ENCODE measurements at regions not wholly inside any gene's neighbourhood (a gene's known extent, or its start where the extent isn't known, plus 50 kb on each side); places are given as distances from the start of the nearest gene placed in this dataset.
"Not testable (repeated sequence)": the region's sequence is repeated elsewhere in the genome, so short reads cannot be mapped to it uniquely, and the experiment has no call there.

DNA sequence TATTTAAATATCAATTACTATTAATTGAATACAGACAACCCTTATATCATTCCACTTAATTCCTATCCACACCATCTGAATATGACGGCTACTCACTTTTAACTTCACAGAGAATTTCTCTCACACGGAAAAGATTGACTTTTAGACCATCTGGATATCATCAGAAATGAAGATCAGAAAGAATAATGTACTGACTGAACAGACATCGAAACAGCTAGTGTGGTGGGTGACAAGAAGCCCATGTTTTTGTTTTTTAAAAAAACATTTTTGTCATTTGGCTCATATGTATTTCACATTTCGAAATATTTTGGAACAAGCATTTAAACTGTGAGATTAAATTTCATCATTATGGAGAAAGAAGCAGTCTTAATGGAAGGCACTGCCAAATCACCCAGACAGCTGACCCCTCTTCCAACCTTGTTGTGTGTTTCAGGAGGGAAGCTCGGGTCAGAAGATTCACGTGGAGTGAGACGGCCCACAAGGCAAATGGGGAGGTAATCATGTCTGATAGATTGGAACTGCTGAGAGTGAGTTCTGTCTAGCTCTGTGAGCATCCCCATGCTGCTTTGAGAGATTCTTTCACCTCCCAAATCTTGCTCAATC lies 204.2 kb upstream of the RASGEF1B start:
- DNase-seq (ENCODE audit: low read depth, low spot score) = no peak

DNA sequence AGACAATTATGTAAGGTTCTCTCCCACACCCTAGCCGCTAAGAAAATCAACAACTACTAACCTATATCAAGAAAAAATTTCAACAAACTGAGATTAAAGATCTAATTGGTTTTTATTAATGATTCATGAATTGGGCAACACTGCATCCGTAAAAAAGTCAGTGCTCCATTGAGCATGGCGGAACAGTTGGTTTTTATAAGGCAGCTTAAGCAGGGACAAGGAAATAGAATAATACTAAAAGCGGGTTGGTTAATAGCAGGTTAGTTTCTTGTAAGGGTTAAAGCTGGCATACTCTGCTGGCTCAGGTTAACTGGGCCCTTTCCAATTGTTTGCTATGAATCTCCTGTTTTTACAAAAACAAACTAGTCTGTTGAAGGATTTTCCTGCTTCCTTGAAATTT lies 202.3 kb upstream of the RASGEF1B start:
- no peak for DNase-seq (ENCODE audit: low read depth, low spot score)

- DNase-seq (ENCODE audit: low read depth, low spot score) = not testable (repeated sequence)
These were observed 196.6 kb upstream of the RASGEF1B start for GRCh38 chr4:81668328-81668727.

DNA sequence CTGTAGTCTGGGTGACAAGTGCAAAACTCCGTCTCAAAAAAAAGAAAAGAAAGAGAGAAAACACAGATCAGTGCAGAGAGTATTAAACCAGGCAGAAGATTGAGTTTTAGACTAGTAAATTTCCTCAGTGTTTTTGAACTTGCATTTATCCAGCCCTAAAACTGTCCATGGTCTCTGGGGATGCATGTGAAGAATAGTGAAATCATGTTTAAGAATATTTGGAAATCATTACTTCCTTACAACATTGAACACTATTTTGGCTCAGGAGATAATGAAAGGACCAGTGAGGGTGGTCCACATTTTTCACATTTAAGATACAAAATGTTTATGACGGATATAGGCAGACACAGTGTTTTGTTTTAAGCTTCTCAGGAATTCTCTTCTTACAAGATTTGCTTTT lies 195.8 kb upstream of the RASGEF1B start:
- no peak for DNase-seq (ENCODE audit: low read depth, low spot score)

- DNase-seq (ENCODE audit: low read depth, low spot score) = no peak
These were observed 194.8 kb upstream of the RASGEF1B start for GRCh38 chr4:81666491-81666890.

DNA sequence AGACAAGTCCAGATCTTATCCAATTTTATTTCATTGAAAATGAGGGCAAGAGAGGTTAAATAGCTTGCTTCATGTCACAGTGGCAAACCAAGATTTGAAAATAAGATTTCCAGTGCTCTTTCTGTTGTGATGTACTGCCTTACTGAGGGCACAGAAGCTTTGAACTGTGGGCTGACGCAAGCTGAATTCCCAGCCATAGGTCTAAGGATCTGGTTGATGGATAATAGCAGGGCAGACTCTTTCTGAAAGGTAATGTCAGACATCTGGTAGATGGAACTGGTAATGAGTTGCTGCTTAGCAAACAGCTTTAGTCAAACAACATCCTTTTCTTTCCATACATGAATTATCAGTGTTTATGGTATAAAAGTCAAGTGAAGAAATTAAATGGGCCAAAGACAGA lies 193.9 kb upstream of the RASGEF1B start:
- DNase-seq (ENCODE audit: low read depth, low spot score) = no peak

GRCh38 chr4:81665045-81665444 lies 193.3 kb upstream of the RASGEF1B start:
- DNase-seq (ENCODE audit: low read depth, low spot score) = no peak

DNA sequence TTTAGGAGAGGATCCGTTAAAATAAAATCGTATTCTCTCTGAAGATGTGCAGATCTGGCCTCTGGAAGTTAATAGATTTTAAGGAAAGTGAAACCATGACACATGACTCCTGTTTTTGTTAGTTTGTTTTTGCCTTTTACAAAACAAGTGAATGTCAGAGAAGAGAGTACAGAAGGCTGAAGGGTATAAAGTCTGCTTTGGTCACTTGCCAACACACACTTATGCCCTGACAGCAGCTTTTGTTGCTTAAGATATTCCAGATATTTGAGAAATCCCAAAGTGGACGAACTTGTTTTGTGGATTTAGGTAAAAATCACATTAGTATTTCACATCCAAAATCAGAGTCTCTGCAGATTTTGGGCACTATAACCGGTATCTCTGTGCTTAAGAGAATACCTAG lies 192.4 kb upstream of the RASGEF1B start:
- no peak for DNase-seq (ENCODE audit: low read depth, low spot score)

DNA sequence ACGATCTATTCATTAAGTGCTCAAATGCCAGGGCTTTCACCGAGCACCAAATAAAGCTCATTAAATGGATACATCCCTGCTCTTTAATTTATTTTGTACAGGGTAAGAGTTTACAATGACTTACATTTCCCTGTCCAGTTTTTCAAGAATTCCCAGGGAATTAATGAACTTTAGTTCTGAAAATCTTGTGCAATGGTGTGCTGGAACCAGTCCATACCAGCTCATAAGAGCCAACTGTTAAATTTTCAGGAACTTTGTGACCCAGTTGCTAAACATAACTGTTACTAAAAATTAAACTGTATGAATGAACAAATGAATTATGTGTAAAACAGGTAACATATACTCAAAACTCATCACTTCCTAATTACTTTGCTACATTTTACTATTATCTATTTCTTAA lies 191.7 kb upstream of the RASGEF1B start:
- no peak for DNase-seq (ENCODE audit: low read depth, low spot score)

- DNase-seq (ENCODE audit: low read depth, low spot score) = no peak
These were observed 187.3 kb upstream of the RASGEF1B start for GRCh38 chr4:81659051-81659450.

GRCh38 chr4:81652069-81652478 lies 180.4 kb upstream of the RASGEF1B start:
- DNase-seq (ENCODE audit: low read depth, low spot score) = no peak

DNA sequence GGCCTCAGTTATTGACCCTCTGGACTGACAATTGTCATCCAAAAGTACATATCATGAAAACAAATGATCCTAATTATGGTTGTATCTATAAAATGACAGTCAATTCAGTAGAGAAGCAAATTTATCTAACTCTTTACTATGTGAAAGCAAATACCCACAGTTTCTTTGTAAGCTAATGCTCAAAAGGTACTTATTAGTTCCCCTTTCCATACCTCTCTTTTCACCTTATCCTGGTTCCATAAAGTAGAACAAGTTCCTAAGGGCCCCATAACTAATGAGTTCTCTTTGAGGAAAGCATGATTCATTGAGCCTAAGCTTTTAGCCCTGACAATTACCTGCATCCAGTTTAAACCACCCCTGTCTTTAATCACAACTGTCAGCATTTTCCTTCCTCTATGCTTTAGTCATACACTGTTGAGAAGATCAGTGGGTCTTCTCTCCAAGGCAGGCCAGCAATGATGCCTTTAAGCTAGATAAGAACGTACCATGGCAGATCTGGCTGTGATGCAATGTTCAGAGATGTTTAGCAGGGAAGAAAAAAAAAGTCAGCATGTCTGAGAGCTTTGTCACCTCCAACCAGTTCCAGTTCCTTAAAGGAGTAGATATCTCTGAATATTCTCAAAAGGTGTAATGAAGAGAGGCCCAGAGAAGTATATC lies 179.7 kb upstream of the RASGEF1B start:
- DNase-seq (ENCODE audit: low read depth, low spot score) = no peak

DNA sequence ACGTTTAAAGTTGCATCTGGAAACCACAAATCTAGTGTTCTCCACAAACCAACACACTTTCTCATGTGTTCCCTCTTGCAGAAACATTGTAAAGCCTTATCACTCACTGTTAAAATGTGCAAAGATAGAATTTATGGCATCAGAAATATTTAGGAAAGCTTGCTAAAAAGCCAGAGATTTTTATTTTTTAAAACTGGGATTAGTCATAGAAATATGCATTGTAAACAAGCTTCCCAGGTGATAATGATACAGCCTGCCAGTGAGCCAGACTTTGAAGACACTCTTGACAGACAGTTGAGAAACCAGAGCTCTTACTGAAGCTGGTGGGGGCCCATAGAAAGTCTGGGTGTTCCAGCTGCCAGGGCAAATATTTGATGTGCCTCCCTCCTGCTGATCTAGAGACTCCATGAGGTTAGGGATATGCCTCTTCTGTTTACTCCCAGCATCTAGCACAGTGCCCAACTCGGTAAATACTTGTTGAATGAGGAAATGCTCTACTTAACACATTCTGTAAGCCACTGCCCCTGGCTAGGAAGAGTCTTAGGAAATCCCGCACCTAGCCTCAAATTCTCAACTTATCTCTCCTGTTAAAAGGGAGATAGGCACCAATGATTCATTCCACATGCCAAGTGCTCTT lies 179.0 kb upstream of the RASGEF1B start:
- DNase-seq (ENCODE audit: low read depth, low spot score) = no peak

DNA sequence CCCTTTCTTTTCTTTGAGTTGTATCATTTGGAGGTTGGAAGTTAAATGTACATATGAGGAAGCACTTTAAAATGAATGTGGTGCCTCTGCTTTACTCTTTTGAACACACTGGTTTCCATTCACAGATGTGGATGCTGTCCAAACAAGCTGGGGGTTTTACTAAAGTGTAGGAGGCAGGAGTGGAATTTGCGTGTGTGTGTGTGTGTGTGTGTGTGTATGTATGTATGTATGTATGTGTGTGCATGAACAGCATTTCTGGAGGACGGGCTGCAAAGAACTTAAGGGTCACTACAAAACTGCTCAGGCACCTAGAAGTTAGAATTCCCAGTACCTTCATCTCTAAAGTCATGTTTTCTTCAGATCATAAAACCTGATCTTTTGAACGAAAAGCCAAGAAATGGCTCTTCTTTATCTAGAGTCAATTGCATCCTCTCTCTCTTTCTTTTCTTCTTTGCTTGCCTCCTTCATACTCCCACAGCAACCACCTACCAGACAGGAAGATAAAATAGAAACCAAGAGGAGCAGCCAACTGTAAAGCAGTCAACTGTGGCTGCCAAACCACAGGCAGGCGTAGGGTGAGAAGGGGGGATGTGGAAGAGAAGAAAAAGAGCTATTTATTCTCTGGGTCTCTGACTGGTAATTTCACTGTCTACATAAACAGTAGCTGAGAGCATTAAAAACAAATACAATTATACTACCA lies 177.0 kb upstream of the RASGEF1B start:
- DNase-seq (ENCODE audit: low read depth, low spot score) = no peak

- DNase-seq (ENCODE audit: low read depth, low spot score) = peak; percentile 81
These were observed 175.7 kb upstream of the RASGEF1B start for GRCh38 chr4:81647388-81647787.

DNA sequence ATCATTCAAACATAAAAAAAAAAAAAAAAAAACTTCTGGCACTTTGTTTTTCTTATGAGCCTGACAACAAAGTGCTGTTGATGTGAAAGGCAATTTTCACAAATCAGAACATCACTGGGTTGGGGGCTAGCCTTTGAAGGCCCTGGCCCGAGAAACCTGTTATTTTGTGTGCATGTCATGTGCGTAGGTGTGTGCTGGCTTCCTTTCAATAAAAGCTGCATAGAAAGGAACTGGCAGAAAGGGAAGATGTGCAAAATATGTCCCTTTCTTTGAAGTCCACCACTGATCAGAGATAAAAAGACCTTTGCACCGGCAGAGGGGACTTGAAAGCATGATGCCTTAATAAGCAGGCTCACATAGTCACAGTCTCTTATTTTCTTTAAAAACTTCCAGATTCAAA lies 170.8 kb upstream of the RASGEF1B start:
- DNase-seq (ENCODE audit: low read depth, low spot score) = no peak

DNA sequence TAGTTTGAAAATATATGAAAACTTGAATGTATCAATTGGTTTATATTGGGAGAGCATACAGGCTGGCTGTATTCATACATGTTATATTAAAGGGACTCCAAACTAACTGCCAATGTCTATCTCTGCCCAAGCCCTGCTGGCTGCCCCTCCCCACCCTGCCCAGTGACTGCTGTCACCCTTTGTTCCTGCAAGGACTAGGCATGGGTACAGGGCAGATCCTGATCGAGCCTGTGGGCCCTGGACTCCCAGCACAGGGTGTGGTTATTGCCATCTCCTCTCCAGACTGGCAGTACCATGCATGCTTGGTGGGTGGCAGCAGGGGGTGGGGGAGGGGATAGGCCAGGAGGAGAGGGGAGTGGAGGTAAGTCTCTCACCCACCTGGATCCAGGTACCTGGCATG lies 167.5 kb upstream of the RASGEF1B start:
- no peak for DNase-seq (ENCODE audit: low read depth, low spot score)

- no peak for DNase-seq (ENCODE audit: low read depth, low spot score)
These were observed 167.0 kb upstream of the RASGEF1B start for GRCh38 chr4:81638698-81639097.

DNA sequence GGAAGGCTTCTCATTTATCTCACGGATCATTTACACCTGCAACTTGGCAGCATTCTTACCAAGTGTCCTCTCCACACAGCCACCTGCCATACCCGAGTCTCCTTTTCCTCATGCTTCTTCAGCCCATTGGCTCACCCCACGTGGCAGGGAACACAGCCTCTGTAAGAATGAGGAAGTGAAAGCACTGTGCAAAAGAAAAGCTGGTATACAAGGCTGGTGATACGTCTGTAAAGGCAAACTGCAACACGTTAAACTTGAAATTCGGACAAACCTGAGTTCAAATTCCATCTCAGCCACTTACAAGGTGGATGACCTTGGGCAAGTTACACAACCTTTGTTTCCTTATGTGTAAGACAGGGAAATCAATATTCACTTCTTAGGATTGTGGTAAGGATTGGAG lies 164.0 kb upstream of the RASGEF1B start:
- no peak for DNase-seq (ENCODE audit: low read depth, low spot score)

GRCh38 chr4:81634766-81635549 lies 163.3 kb upstream of the RASGEF1B start:
- DNase-seq (ENCODE audit: low read depth, low spot score) = no peak

GRCh38 chr4:81634165-81634564 lies 162.5 kb upstream of the RASGEF1B start:
- DNase-seq (ENCODE audit: low read depth, low spot score) = no peak

Data from iPS DF 19.7 (cell line).